A549 (cell line): ENCODE measurements at regions not wholly inside any gene's neighbourhood (a gene's known extent, or its start where the extent isn't known, plus 50 kb on each side); places are given as distances from the start of the nearest gene placed in this dataset.

Source experiments
- ATAC-seq, 2 experiments: fragments of 200-7000 bp in 1 of 2; fragments of >200 bp in 1 of 2; cut with Nextera tagmentation in 1 of 2; cut with Tn5 transposase in 1 of 2; 3 replicates each; pipeline versions ENCODE4 v1.8.0 to v1.9.1; 2018 to 2020; ENCODE audit warnings: mild to moderate bottlenecking in 1 of 2, moderate library complexity in 1 of 2
- CTCF ChIA-PET: fragments of 300-600 bp; sonication (Branson Sonifier 250); formaldehyde crosslinking; extraction: SDS; loops from one replicate; lab custom pipeline; 2021; ENCODE audit warnings: antibody characterized with exemption, inconsistent platforms; lab: Yijun Ruan, JAX
- POLR2A ChIA-PET: fragments of 350-600 bp; formaldehyde crosslinking; extraction: SDS; loops from one replicate; lab custom pipeline; 2021; ENCODE audit warnings: antibody characterized with exemption, inconsistent platforms; lab: Yijun Ruan, JAX
- DNase-seq, 2 experiments: peaks; one replicate each; pipeline versions ENCODE4 v3.0.0 to v3.0.0-alpha.2; 2011 to 2016; ENCODE audit warnings: low read depth in 1 of 2, low spot score in 1 of 2
- FAIRE-seq: peaks from 2 replicates; lab custom pipeline; 2011; peaks lifted over from hg19 to GRCh38; lab: Jason Lieb, UNC
- H3K27ac ChIP-seq, 2 experiments: fragments of >200 bp; sonication (Bioruptor Twin); formaldehyde crosslinking; 3 replicates each; pipeline ENCODE4 v1.5.1; 2016 to 2017
- H3K4me1 ChIP-seq: fragments of >200 bp; sonication (Bioruptor Twin); formaldehyde crosslinking; 3 replicates; pipeline ENCODE4 v1.6.1; 2016
- H3K4me2 ChIP-seq: fragments of >200 bp; sonication (Bioruptor Twin); formaldehyde crosslinking; 3 replicates; pipeline ENCODE4 v1.6.1; 2016
- H3K4me3 ChIP-seq: fragments of >200 bp; sonication (Bioruptor Twin); formaldehyde crosslinking; 3 replicates; pipeline ENCODE4 v1.5.1; 2016
- H3K9me3 ChIP-seq: fragments of >200 bp; sonication (Bioruptor Twin); formaldehyde crosslinking; 3 replicates; pipeline ENCODE4 v1.6.1; 2016
- BHLHE40 ChIP-seq: IDR thresholded peaks from 2 replicates; pipeline ENCODE4 v1.6.1; 2012; ENCODE audit warnings: low read depth, low read length, inconsistent platforms
- CBX8 ChIP-seq: fragments of 200-600 bp; sonication (generic); IDR thresholded peaks from 2 replicates; pipeline ENCODE4 v1.6.1; 2016
- CHD4 ChIP-seq: fragments of 200-600 bp; sonication (generic); IDR thresholded peaks from 2 replicates; pipeline ENCODE4 v1.6.1; 2016; ENCODE audit warnings: antibody characterized with exemption, mild to moderate bottlenecking, borderline replicate concordance
- EHF ChIP-seq: fragments of 250-450 bp; sonication (Bioruptor Pico); IDR thresholded peaks from 2 replicates; pipeline ENCODE4 v1.5.0; 2020; ENCODE audit warnings: mild to moderate bottlenecking
- EHMT2 ChIP-seq: fragments of 200-600 bp; sonication (generic); IDR thresholded peaks from 2 replicates; pipeline ENCODE4 v1.6.1; 2016; ENCODE audit warnings: antibody characterized with exemption, low read depth, mild to moderate bottlenecking, moderate library complexity
- ELK1 ChIP-seq: fragments of 150-350 bp; IDR thresholded peaks from 2 replicates; pipeline ENCODE4 v1.6.1; 2014; ENCODE audit warnings: low read depth, mild to moderate bottlenecking, low read length
- FOSB ChIP-seq: fragments of 250-450 bp; sonication (Bioruptor Pico); IDR thresholded peaks from 2 replicates; pipeline ENCODE4 v1.5.0; 2020; ENCODE audit warnings: mild to moderate bottlenecking, moderate library complexity
- FOSL2 ChIP-seq, 2 experiments: fragments of 450-650 bp in 1 of 2; fragments of >200 bp in 1 of 2; sonication (Bioruptor Twin) in 1 of 2; formaldehyde crosslinking; IDR thresholded peaks; 2 replicates each; pipeline versions ENCODE4 v1.5.0 to v1.6.1; 2016 to 2020; ENCODE audit warnings: mild to moderate bottlenecking in 1 of 2, moderate library complexity in 1 of 2
- FOXS1 ChIP-seq: fragments of 250-450 bp; sonication (Bioruptor Pico); IDR thresholded peaks from 2 replicates; pipeline ENCODE4 v1.5.0; 2020; ENCODE audit warnings: mild to moderate bottlenecking, moderate library complexity
- GATA3 ChIP-seq: IDR thresholded peaks from 2 replicates; pipeline ENCODE4 v1.6.1; 2012; ENCODE audit warnings: borderline replicate concordance
- HDAC2 ChIP-seq: fragments of 200-600 bp; sonication (generic); IDR thresholded peaks from 2 replicates; pipeline ENCODE4 v1.6.1; 2016
- HES2 ChIP-seq: fragments of >200 bp; sonication (Bioruptor Twin); formaldehyde crosslinking; IDR thresholded peaks from 2 replicates; pipeline ENCODE4 v1.6.1; 2016
- HOXA7 ChIP-seq: fragments of 250-450 bp; sonication (Bioruptor Pico); IDR thresholded peaks from 2 replicates; pipeline ENCODE4 v1.5.0; 2020; ENCODE audit warnings: mild to moderate bottlenecking, moderate library complexity
- HOXB13 ChIP-seq: fragments of 250-450 bp; sonication (Bioruptor Pico); IDR thresholded peaks from 2 replicates; pipeline ENCODE4 v1.5.0; 2020; ENCODE audit warnings: low read depth, mild to moderate bottlenecking, moderate library complexity
- KDM5A ChIP-seq: fragments of 200-600 bp; sonication (generic); IDR thresholded peaks from 2 replicates; pipeline ENCODE4 v1.6.1; 2016; ENCODE audit warnings: antibody characterized with exemption, mild to moderate bottlenecking
- MAFK ChIP-seq: fragments of 450-650 bp; IDR thresholded peaks from 2 replicates; pipeline ENCODE4 v1.6.1; 2014; ENCODE audit not compliant: partially characterized antibody
- MAX ChIP-seq: IDR thresholded peaks from 2 replicates; pipeline ENCODE4 v1.6.1; 2012
- NFE2L2 ChIP-seq: fragments of 150-350 bp; conservative IDR thresholded peaks from 2 replicates; pipeline ENCODE4 v1.6.1; 2014; ENCODE audit warnings: low read length
- NPAS2 ChIP-seq: fragments of 250-450 bp; sonication (Bioruptor Pico); IDR thresholded peaks from 2 replicates; pipeline ENCODE4 v1.8.0; 2022; ENCODE audit warnings: mild to moderate bottlenecking, moderate library complexity, borderline replicate concordance
- NR3C1 ChIP-seq: fragments of >200 bp; sonication (Bioruptor Twin); formaldehyde crosslinking; IDR thresholded peaks from 3 replicates; pipeline ENCODE4 v1.6.1; 2017
- PBX3 ChIP-seq: IDR thresholded peaks from 2 replicates; pipeline ENCODE4 v1.6.1; 2012
- PHF8 ChIP-seq: fragments of 200-600 bp; sonication (generic); IDR thresholded peaks from 2 replicates; pipeline ENCODE4 v1.6.1; 2016; ENCODE audit warnings: low read depth, mild to moderate bottlenecking, antibody characterized with exemption, moderate library complexity, borderline replicate concordance
- SMC3 ChIP-seq: fragments of >200 bp; sonication (Bioruptor Twin); formaldehyde crosslinking; IDR thresholded peaks from 3 replicates; pipeline ENCODE4 v1.6.1; 2018; ENCODE audit warnings: inconsistent platforms
- ZFP36 ChIP-seq: fragments of 450-650 bp; IDR thresholded peaks from 2 replicates; pipeline ENCODE4 v1.6.1; 2014; ENCODE audit warnings: borderline replicate concordance; ENCODE audit not compliant: partially characterized antibody
- WGBS: methylation state at CpG from one replicate; pipeline ENCODE4 v1.1.6; 2017; ENCODE audit errors: missing lambda C conversion rate; 5-methylcytosine and 5-hydroxymethylcytosine counted together

- TF ChIP-seq ELK1 (no peak), ZFP36 (no peak), NPAS2 (no peak), HOXA7 (no peak)
Observed at GRCh38 chr2:224190234-224190935, 151.3 kb upstream of the SERPINE2 start (continued).

DNA sequence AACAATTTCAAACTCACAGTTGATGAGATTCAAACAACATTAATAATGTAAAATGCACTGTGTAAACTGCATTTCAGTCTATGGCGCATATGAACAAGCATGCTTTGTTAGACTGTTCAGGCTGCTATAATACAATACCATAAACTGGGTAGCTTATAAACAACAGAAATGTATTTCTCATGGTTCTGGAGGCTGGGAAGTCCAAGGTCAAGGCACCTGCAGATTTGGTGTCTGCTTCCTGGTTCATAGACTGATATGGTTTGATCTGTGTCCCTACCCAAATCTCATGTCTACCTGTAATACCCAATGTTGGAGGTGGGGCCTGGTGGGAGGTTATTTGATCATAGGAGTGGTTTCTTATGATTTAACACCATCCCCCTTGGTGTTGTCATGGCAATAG is 148.1 kb upstream of the SERPINE2 start:
- Histone ChIP-seq H3K27ac (no peak overlapping the region), H3K9me3 (0 out of 3 replicates have a peak, but pooled peaks cover 7% of the 10 kb centered on the region), H3K4me2 (no peak overlapping the region), H3K4me1 (0 out of 3 replicates have a peak, but pooled peaks cover 4% of the 10 kb centered on the region), H3K4me3 (no peak overlapping the region)
- no peak for TF ChIP-seq HES2
- TF ChIP-seq FOSL2 (IDR thresholded peaks at IDR 0.05), result no peak
- TF ChIP-seq FOSL2 (CRISPR knock-in tag; IDR thresholded peaks at IDR 0.05), result no peak
- TF ChIP-seq BHLHE40, result no peak
- no peak for TF ChIP-seq EHF (CRISPR knock-in tag)
- TF ChIP-seq CBX8, result no peak
- TF ChIP-seq HOXB13 (CRISPR knock-in tag), result no peak
- no peak for TF ChIP-seq GATA3
- no peak for TF ChIP-seq CHD4
- TF ChIP-seq FOXS1 (CRISPR knock-in tag), result no peak
- TF ChIP-seq FOSB (CRISPR knock-in tag), result no peak
- no peak for FAIRE-seq
- 91% methylated on average over 1 of the region's 1 CpG for WGBS
- ChIA-PET CTCF (no interaction called here), POLR2A (no interaction called here)
- no peak for ATAC-seq
- DNase-seq, result no peak

GRCh38 chr2:224185023-224185601 is 146.0 kb upstream of the SERPINE2 start:
- Histone ChIP-seq H3K4me3 (no peak overlapping the region), H3K27ac (no peak overlapping the region), H3K9me3 (0 out of 3 replicates have a peak, but pooled peaks cover 4% of the 10 kb centered on the region), H3K4me2 (no peak overlapping the region), H3K4me1 (peaks cover 6% of the 10 kb centered on the region)
- FAIRE-seq (no peak), DNase-seq (no peak), ATAC-seq (no peak)
- TF ChIP-seq MAX (no peak), MAFK (peak; percentile 70)
- CTCF ChIA-PET, result interaction anchor here (1.0 to 1.2 kb wide), 2 partner anchors 28 to 100 kb away, joined by 3 read pairs; no protein-coding TSS in a partner anchor
- POLR2A ChIA-PET, result interaction anchor here (0.7 kb wide), 1 partner anchor 143 kb away, joined by 5 read pairs; no protein-coding TSS in a partner anchor
- WGBS, result 76% methylated on average over 4 of the region's 4 CpGs

- ATAC-seq (no peak), FAIRE-seq (no peak), DNase-seq (no peak)
- ChIA-PET POLR2A (no interaction called here), CTCF (interaction anchor here (0.6 to 0.8 kb wide), 2 partner anchors 113 to 213 kb away, joined by 3 read pairs; no protein-coding TSS in a partner anchor)
- WGBS, result 80% methylated on average over 3 of the region's 3 CpGs
- peaks cover 6% of the 10 kb centered on the region for H3K4me1 ChIP-seq
- H3K9me3 ChIP-seq, result 0 out of 3 replicates have a peak, but pooled peaks cover 4% of the 10 kb centered on the region
- H3K4me3 ChIP-seq, result no peak overlapping the region
- H3K4me2 ChIP-seq, result no peak overlapping the region
- H3K27ac ChIP-seq, result no peak overlapping the region
- TF ChIP-seq KDM5A, result no peak
- no peak for TF ChIP-seq SMC3
- TF ChIP-seq MAFK, result no peak
- no peak for TF ChIP-seq ZFP36
- TF ChIP-seq FOSB (CRISPR knock-in tag), result no peak
- no peak for TF ChIP-seq HES2
- no peak for TF ChIP-seq NR3C1
- TF ChIP-seq MAX, result no peak
- no peak for TF ChIP-seq PHF8
- TF ChIP-seq NFE2L2, result no peak
- TF ChIP-seq PBX3, result no peak
- no peak for TF ChIP-seq HDAC2
- no peak for TF ChIP-seq EHMT2
- TF ChIP-seq ELK1, result no peak
Observed at GRCh38 chr2:224183086-224183485, 144.0 kb upstream of the SERPINE2 start.
